Superior temporal gyrus (tissue), 1 donor: ENCODE measurements at regions not wholly inside any gene's neighbourhood (a gene's known extent, or its start where the extent isn't known, plus 50 kb on each side); places are given as distances from the start of the nearest gene placed in this dataset.
"Not testable (repeated sequence)": the region's sequence is repeated elsewhere in the genome, so short reads cannot be mapped to it uniquely, and the experiment has no call there.

ENCODE experiments used
- DNase-seq: peaks from one replicate; pipeline ENCODE4 v3.0.0-alpha.2; 2016; ENCODE audit errors: extremely low spot score

- no peak for DNase-seq
Measured at GRCh38 chrX:87105131-87105530, 412.5 kb upstream of the KLHL4 start.

- no peak for DNase-seq
Measured at GRCh38 chrX:87110142-87110541, 407.5 kb upstream of the KLHL4 start.

- DNase-seq: no peak
Measured at GRCh38 chrX:87140800-87141483, 376.7 kb upstream of the KLHL4 start.

GRCh38 chrX:87160435-87161010 lies 357.1 kb upstream of the KLHL4 start:
- DNase-seq: peak; percentile 14

- DNase-seq: no peak
Measured at GRCh38 chrX:87167841-87168240, 349.8 kb upstream of the KLHL4 start.

- not testable (repeated sequence) for DNase-seq
Measured at GRCh38 chrX:87178009-87178408, 339.6 kb upstream of the KLHL4 start.
